Osteocyte (in vitro differentiated cells): ENCODE measurements at regions not wholly inside any gene's neighbourhood (a gene's known extent, or its start where the extent isn't known, plus 50 kb on each side); places are given as distances from the start of the nearest gene placed in this dataset.
A peak's percentile ranks its signal among the peaks of the same experiment; 100 is the strongest.

Experiments
- DNase-seq: peaks from one replicate; pipeline ENCODE4 v3.0.0; 2021; ENCODE audit warnings: mixed read lengths; ENCODE audit not compliant: unreplicated experiment; ENCODE audit errors: extremely low spot score
- H3K27ac Mint-ChIP-seq: one replicate; pipeline ENCODE4 v1.8.0; 2021; ENCODE audit warnings: mild to moderate bottlenecking, mixed read lengths; ENCODE audit not compliant: unreplicated experiment
- H3K27me3 Mint-ChIP-seq: one replicate; pipeline ENCODE4 v1.8.0; 2021; ENCODE audit warnings: mixed read lengths; ENCODE audit not compliant: unreplicated experiment
- H3K36me3 Mint-ChIP-seq: one replicate; pipeline ENCODE4 v1.8.0; 2021; ENCODE audit warnings: mixed read lengths; ENCODE audit not compliant: unreplicated experiment
- H3K4me1 Mint-ChIP-seq: one replicate; pipeline ENCODE4 v1.8.0; 2021; ENCODE audit warnings: mixed read lengths; ENCODE audit not compliant: unreplicated experiment
- H3K4me3 Mint-ChIP-seq: one replicate; pipeline ENCODE4 v1.8.0; 2021; ENCODE audit warnings: mild to moderate bottlenecking, moderate library complexity, mixed read lengths; ENCODE audit not compliant: unreplicated experiment
- H3K9me3 Mint-ChIP-seq: one replicate; pipeline ENCODE4 v1.8.0; 2021; ENCODE audit warnings: mixed read lengths; ENCODE audit not compliant: unreplicated experiment
- TF ChIP-seq, protein P1 (sequence below): fragments of 200-600 bp; sonication (generic); IDR thresholded peaks from 2 replicates; pipeline ENCODE4 v1.5.0; 2021; ENCODE audit warnings: antibody characterized with exemption, mild to moderate bottlenecking, moderate library complexity

DNA sequence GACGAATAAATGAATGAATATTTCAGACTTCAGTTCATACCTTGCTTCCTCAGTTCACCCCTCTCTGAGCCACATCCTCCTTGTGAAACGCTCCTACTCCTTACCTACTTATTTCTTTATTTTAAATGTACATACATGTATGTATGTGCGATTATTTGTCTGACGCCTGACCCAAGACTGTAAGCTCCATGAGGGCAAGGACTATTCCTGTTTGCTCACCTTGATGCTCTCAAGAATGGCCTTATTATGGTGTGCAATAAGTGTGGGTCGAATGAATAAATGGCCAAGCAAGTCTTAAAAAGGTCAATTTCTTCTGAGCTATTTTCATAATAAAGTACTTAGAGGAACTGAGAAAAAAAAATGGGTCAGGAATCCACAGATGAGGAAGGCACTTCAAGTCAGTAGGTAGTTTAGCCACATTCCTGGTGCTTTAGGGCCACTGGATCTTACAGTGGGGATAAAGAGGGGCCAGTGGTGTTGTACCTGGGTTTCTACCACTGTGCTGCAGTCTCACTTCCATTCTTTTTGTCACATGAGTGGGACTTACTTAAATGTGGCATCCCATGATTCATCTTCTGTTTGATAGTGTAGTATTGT is 74.7 kb downstream of the SDC1 start:
- no peak overlapping the region for H3K4me3 Mint-ChIP-seq
- H3K27ac Mint-ChIP-seq, result peak overlapping the region; percentile 62
- no peaks in the 10 kb centered on the region for H3K27me3 Mint-ChIP-seq
- TF ChIP-seq, protein P1, sequence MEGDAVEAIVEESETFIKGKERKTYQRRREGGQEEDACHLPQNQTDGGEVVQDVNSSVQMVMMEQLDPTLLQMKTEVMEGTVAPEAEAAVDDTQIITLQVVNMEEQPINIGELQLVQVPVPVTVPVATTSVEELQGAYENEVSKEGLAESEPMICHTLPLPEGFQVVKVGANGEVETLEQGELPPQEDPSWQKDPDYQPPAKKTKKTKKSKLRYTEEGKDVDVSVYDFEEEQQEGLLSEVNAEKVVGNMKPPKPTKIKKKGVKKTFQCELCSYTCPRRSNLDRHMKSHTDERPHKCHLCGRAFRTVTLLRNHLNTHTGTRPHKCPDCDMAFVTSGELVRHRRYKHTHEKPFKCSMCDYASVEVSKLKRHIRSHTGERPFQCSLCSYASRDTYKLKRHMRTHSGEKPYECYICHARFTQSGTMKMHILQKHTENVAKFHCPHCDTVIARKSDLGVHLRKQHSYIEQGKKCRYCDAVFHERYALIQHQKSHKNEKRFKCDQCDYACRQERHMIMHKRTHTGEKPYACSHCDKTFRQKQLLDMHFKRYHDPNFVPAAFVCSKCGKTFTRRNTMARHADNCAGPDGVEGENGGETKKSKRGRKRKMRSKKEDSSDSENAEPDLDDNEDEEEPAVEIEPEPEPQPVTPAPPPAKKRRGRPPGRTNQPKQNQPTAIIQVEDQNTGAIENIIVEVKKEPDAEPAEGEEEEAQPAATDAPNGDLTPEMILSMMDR, result no peak
- H3K9me3 Mint-ChIP-seq, result no peaks in the 10 kb centered on the region
- no peaks in the 10 kb centered on the region for H3K36me3 Mint-ChIP-seq
- DNase-seq, result no peak
- peaks cover 33% of the 10 kb centered on the region for H3K4me1 Mint-ChIP-seq

DNA sequence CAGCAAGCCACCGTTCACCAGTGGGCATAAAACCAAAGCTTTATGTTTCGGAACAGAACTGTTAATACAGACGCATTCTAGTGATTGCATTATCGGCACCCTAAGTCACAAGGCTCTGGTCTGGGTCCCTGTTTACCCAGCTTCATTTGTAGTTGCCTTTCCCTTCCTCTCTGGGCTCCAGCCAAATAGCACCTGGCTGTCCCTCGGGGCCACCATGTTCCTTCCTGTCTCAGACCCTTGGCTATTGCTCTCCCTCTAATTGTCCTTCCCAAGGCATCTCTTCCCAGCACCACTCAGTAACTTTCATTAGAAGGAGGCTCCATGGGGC is 75.3 kb downstream of the SDC1 start:
- Mint-ChIP-seq H3K27ac (peak overlapping the region; percentile 93), H3K4me3 (peak overlapping the region; percentile 0), H3K9me3 (no peaks in the 10 kb centered on the region), H3K4me1 (peaks cover 33% of the 10 kb centered on the region), H3K27me3 (no peaks in the 10 kb centered on the region), H3K36me3 (no peaks in the 10 kb centered on the region)
- DNase-seq, result no peak
- TF ChIP-seq, protein P1, result no peak

GRCh38 chr2:20148923-20149702 is 75.8 kb downstream of the SDC1 start:
- no peak for DNase-seq
- H3K27ac Mint-ChIP-seq, result peak overlapping the region; percentile 93
- no peaks in the 10 kb centered on the region for H3K9me3 Mint-ChIP-seq
- no peaks in the 10 kb centered on the region for H3K27me3 Mint-ChIP-seq
- TF ChIP-seq, protein P1, result no peak
- H3K4me3 Mint-ChIP-seq, result peak overlapping the region; percentile 0
- peaks cover 33% of the 10 kb centered on the region for H3K4me1 Mint-ChIP-seq
- no peaks in the 10 kb centered on the region for H3K36me3 Mint-ChIP-seq

- DNase-seq, result no peak
- peaks cover 33% of the 10 kb centered on the region for H3K4me1 Mint-ChIP-seq
- H3K4me3 Mint-ChIP-seq, result no peak overlapping the region
- no peaks in the 10 kb centered on the region for H3K27me3 Mint-ChIP-seq
- H3K9me3 Mint-ChIP-seq, result no peaks in the 10 kb centered on the region
- TF ChIP-seq, protein P1, result no peak
- no peaks in the 10 kb centered on the region for H3K36me3 Mint-ChIP-seq
- peak overlapping the region; percentile 93 for H3K27ac Mint-ChIP-seq
Observed at GRCh38 chr2:20148426-20148922, 76.5 kb downstream of the SDC1 start.

GRCh38 chr2:20147351-20147750 is 77.6 kb downstream of the SDC1 start:
- Mint-ChIP-seq H3K36me3 (no peaks in the 10 kb centered on the region), H3K27me3 (no peaks in the 10 kb centered on the region), H3K9me3 (no peaks in the 10 kb centered on the region), H3K27ac (no peak overlapping the region), H3K4me1 (peaks cover 35% of the 10 kb centered on the region), H3K4me3 (no peak overlapping the region)
- DNase-seq, result no peak
- TF ChIP-seq, protein P1, result no peak
